GM23338 (cell line): ENCODE measurements at regions not wholly inside any gene's neighbourhood (a gene's known extent, or its start where the extent isn't known, plus 50 kb on each side); places are given as distances from the start of the nearest gene placed in this dataset.

ENCODE experiments used
- EZH2 ChIP-seq: fragments of 200-600 bp; sonication (generic); IDR thresholded peaks from one replicate; pipeline ENCODE4 v1.8.0; 2017; ENCODE audit warnings: antibody characterized with exemption, mild to moderate bottlenecking, low read depth; ENCODE audit not compliant: unreplicated experiment
- POLR2AphosphoS5 ChIP-seq: IDR thresholded peaks from 2 replicates; pipeline ENCODE4 v1.6.1; 2016; ENCODE audit warnings: antibody characterized with exemption, low read depth
- TF ChIP-seq, protein P1 (sequence below), 2 experiments: fragments of 200-600 bp in 1 of 2; sonication (generic) in 1 of 2; conservative IDR thresholded peaks; 2 replicates each; pipeline versions ENCODE4 v1.5.1 to v1.6.1; 2016 to 2017; ENCODE audit warnings: antibody characterized with exemption in 2 of 2, low read depth in 2 of 2, mild to moderate bottlenecking in 2 of 2, moderate library complexity in 1 of 2

DNA sequence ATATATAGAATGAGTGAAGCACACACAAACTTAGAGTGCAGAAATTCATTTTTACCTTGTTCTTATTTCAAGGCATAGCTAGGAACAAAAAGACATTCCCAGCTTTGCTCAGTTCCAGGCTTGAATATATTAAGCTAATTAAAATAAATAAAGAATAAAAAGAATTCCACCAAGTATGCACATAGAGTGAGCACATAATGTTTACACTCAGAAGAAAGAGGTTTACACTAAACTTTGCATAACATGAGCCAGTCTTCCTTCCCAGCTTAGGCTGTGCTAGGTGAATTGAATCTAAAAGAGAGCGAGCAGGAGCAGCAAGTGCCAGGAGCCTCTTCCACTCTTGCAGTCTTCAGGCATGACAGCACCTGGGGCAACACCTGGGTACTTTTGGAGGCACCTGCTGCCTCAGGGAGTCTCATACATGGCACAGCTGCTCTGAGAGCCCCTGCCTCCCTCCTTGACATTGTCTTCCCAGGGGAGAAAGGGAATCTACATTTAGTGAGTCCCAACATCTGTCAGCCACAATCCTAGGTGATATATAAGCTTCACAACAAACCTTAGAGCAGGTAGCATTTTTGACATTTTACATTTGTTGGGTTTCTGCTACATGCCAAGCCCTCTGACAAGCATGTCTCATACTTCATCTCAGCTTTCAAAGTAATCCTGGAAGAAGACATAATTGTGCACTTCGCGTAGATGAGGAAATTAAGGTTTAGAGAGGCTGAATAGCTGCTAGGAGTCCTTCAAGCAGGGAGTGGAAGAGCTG lies 732.7 kb upstream of the TENM4 start:
- TF ChIP-seq POLR2AphosphoS5 (no peak), EZH2 (no peak)
- TF ChIP-seq, protein P1, sequence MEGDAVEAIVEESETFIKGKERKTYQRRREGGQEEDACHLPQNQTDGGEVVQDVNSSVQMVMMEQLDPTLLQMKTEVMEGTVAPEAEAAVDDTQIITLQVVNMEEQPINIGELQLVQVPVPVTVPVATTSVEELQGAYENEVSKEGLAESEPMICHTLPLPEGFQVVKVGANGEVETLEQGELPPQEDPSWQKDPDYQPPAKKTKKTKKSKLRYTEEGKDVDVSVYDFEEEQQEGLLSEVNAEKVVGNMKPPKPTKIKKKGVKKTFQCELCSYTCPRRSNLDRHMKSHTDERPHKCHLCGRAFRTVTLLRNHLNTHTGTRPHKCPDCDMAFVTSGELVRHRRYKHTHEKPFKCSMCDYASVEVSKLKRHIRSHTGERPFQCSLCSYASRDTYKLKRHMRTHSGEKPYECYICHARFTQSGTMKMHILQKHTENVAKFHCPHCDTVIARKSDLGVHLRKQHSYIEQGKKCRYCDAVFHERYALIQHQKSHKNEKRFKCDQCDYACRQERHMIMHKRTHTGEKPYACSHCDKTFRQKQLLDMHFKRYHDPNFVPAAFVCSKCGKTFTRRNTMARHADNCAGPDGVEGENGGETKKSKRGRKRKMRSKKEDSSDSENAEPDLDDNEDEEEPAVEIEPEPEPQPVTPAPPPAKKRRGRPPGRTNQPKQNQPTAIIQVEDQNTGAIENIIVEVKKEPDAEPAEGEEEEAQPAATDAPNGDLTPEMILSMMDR (conservative IDR thresholded peaks at IDR 0.05; ENCODE audit: low read depth in 2 of 2) = no peak
